ENCODE measurements at regions not wholly inside any gene's neighbourhood (a gene's known extent, or its start where the extent isn't known, plus 50 kb on each side); places are given as distances from the start of the nearest gene placed in this dataset.

- no peak overlapping the region for H3K27ac ChIP-seq (ENCODE audit: low read depth, low read length)
- no peaks in the 10 kb centered on the region for H3K36me3 ChIP-seq (ENCODE audit: control insufficient read depth, insufficient read depth, low read length)
- no peak overlapping the region for H3K9ac ChIP-seq (ENCODE audit: low read length)
- no peaks in the 10 kb centered on the region for H3K4me1 ChIP-seq (ENCODE audit: control insufficient read depth, insufficient read depth, low read length)
- H3K27me3 ChIP-seq (ENCODE audit: control insufficient read depth, insufficient read depth, low read length): no peaks in the 10 kb centered on the region
- no peak overlapping the region for H3K4me3 ChIP-seq (ENCODE audit: low read length)
These were observed 264.7 kb upstream of the CCNG1 start for GRCh38 chr5:163172540-163173338.

DNA sequence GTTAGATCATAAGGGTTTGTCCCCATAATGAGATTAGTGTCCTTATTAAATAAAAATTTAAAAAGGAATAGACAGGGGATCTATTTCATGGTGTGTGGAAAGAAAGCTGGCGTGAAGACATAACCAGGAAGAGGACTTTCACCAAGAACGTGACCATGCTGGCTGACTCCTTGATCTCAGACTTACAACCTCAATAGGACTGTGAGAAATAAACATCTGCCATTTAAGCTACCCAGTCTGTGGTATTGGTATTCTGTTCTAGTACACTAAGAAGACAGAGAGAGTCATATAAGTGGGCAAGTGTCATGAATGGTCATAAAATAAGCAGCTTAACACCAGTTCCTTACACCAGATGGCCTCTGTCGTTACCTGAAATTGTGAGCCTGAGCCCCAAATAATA is 259.4 kb upstream of the CCNG1 start:
- H3K27ac ChIP-seq (ENCODE audit: low read depth, low read length): no peak overlapping the region
- H3K9ac ChIP-seq (ENCODE audit: low read length): no peak overlapping the region
- no peaks in the 10 kb centered on the region for H3K36me3 ChIP-seq (ENCODE audit: control insufficient read depth, insufficient read depth, low read length)
- H3K27me3 ChIP-seq (ENCODE audit: control insufficient read depth, insufficient read depth, low read length): no peaks in the 10 kb centered on the region
- H3K4me1 ChIP-seq (ENCODE audit: control insufficient read depth, insufficient read depth, low read length): no peaks in the 10 kb centered on the region
- no peak overlapping the region for H3K4me3 ChIP-seq (ENCODE audit: low read length)

GRCh38 chr5:163185315-163185714 is 252.1 kb upstream of the CCNG1 start:
- Histone ChIP-seq H3K4me3 (ENCODE audit: low read length) (no peak overlapping the region), H3K9ac (ENCODE audit: low read length) (no peak overlapping the region), H3K36me3 (ENCODE audit: control insufficient read depth, insufficient read depth, low read length) (no peaks in the 10 kb centered on the region), H3K4me1 (ENCODE audit: control insufficient read depth, insufficient read depth, low read length) (no peaks in the 10 kb centered on the region), H3K27me3 (ENCODE audit: control insufficient read depth, insufficient read depth, low read length) (no peaks in the 10 kb centered on the region), H3K27ac (ENCODE audit: low read depth, low read length) (no peak overlapping the region)

GRCh38 chr5:163189023-163189553 is 248.3 kb upstream of the CCNG1 start:
- Histone ChIP-seq H3K4me1 (ENCODE audit: control insufficient read depth, insufficient read depth, low read length) (no peaks in the 10 kb centered on the region), H3K4me3 (ENCODE audit: low read length) (no peak overlapping the region), H3K27ac (ENCODE audit: low read depth, low read length) (no peak overlapping the region), H3K36me3 (ENCODE audit: control insufficient read depth, insufficient read depth, low read length) (no peaks in the 10 kb centered on the region), H3K9ac (ENCODE audit: low read length) (no peak overlapping the region), H3K27me3 (ENCODE audit: control insufficient read depth, insufficient read depth, low read length) (no peaks in the 10 kb centered on the region)

- Histone ChIP-seq H3K4me1 (ENCODE audit: control insufficient read depth, insufficient read depth, low read length) (no peaks in the 10 kb centered on the region), H3K4me3 (ENCODE audit: low read length) (no peak overlapping the region), H3K9ac (ENCODE audit: low read length) (no peak overlapping the region), H3K27me3 (ENCODE audit: control insufficient read depth, insufficient read depth, low read length) (no peaks in the 10 kb centered on the region), H3K36me3 (ENCODE audit: control insufficient read depth, insufficient read depth, low read length) (no peaks in the 10 kb centered on the region), H3K27ac (ENCODE audit: low read depth, low read length) (no peak overlapping the region)
These were observed 247.1 kb upstream of the CCNG1 start for GRCh38 chr5:163190283-163190682.

DNA sequence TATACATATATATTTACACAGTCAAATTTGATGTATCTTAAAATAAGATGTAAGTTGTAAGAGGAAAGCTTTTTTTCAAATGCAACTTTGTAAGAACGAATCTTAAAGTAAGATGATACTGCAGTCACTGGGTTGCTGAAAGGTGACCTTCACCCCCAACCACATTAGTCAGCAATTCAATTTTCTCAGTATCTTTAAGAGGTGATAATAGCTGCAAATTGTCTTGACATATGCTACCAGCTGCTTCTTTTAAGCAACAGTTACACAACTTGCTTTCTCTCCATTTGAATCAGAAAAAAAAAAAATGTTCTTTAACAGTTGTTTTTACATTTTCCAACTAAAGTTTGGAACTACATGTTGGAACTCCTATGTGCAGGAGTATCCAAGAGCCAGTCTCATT is 246.6 kb upstream of the CCNG1 start:
- Histone ChIP-seq H3K27me3 (ENCODE audit: control insufficient read depth, insufficient read depth, low read length) (no peaks in the 10 kb centered on the region), H3K36me3 (ENCODE audit: control insufficient read depth, insufficient read depth, low read length) (no peaks in the 10 kb centered on the region), H3K27ac (ENCODE audit: low read depth, low read length) (no peak overlapping the region), H3K4me1 (ENCODE audit: control insufficient read depth, insufficient read depth, low read length) (no peaks in the 10 kb centered on the region), H3K4me3 (ENCODE audit: low read length) (no peak overlapping the region), H3K9ac (ENCODE audit: low read length) (no peak overlapping the region)

DNA sequence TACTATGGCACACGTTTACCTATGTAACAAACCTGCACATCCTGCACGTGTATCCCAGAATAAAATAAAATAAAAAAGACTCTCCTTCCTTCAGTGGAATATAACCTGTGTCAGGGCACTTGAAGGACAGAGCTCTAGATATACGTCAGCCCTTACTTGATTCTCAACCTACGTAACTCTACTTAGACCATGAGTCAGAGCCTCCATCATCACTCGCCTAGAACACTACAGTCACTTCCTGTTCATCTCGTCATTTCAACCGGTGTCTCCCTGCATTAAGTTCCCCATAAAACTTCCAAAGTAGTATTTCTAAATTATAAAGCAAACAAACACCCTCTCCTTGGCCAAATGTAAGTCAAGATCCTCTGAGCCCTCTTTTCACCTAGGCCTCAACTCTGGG is 243.5 kb upstream of the CCNG1 start:
- Histone ChIP-seq H3K27me3 (ENCODE audit: control insufficient read depth, insufficient read depth, low read length) (no peaks in the 10 kb centered on the region), H3K9ac (ENCODE audit: low read length) (no peak overlapping the region), H3K4me1 (ENCODE audit: control insufficient read depth, insufficient read depth, low read length) (no peaks in the 10 kb centered on the region), H3K27ac (ENCODE audit: low read depth, low read length) (no peak overlapping the region), H3K4me3 (ENCODE audit: low read length) (no peak overlapping the region), H3K36me3 (ENCODE audit: control insufficient read depth, insufficient read depth, low read length) (no peaks in the 10 kb centered on the region)

DNA sequence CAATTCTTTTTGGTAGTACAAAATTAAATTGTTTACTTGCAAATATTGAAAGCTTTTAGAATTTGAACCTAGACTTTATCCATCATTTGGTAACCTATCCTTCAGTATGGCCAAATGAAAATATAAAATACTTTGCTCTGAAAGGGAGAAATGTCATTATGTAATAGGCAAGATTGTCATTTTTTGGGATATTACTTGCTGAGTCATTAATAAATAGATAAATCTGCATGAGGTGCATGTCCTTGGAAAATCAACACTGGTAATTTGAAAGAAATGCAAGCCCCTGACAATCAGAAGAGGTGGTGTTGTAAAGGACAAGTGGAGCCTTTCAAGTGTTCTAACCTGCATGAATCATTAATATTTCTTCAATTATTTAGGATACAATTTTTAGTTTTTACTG is 231.8 kb upstream of the CCNG1 start:
- Histone ChIP-seq H3K9ac (ENCODE audit: low read length) (no peak overlapping the region), H3K27ac (ENCODE audit: low read depth, low read length) (no peak overlapping the region), H3K4me3 (ENCODE audit: low read length) (no peak overlapping the region), H3K36me3 (ENCODE audit: control insufficient read depth, insufficient read depth, low read length) (no peaks in the 10 kb centered on the region), H3K4me1 (ENCODE audit: control insufficient read depth, insufficient read depth, low read length) (no peaks in the 10 kb centered on the region), H3K27me3 (ENCODE audit: control insufficient read depth, insufficient read depth, low read length) (no peaks in the 10 kb centered on the region)

DNA sequence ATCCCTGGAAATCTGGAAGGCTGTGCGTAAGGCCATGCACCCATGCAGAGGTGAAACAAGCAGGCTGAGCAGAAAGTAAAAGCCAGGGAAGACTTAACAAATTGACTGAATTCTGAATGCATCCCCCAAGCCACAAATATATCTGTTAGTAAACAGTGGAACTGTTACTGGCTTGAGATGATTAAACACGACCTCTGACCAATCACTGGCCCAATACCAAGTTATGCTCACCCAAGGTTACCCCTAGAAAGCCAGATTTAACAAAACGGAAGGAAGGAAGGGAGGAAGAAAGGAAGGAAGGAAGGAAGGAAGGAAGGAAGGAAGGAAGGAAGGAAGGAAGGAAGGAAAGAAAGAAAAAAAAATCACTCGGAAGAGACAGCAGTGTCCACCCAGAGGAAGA is 215.8 kb upstream of the CCNG1 start:
- no peak overlapping the region for H3K4me3 ChIP-seq (ENCODE audit: low read length)
- H3K27me3 ChIP-seq (ENCODE audit: control insufficient read depth, insufficient read depth, low read length): no peaks in the 10 kb centered on the region
- H3K36me3 ChIP-seq (ENCODE audit: control insufficient read depth, insufficient read depth, low read length): no peaks in the 10 kb centered on the region
- H3K27ac ChIP-seq (ENCODE audit: low read depth, low read length): no peak overlapping the region
- no peak overlapping the region for H3K9ac ChIP-seq (ENCODE audit: low read length)
- H3K4me1 ChIP-seq (ENCODE audit: control insufficient read depth, insufficient read depth, low read length): no peaks in the 10 kb centered on the region

- Histone ChIP-seq H3K27me3 (ENCODE audit: control insufficient read depth, insufficient read depth, low read length) (no peaks in the 10 kb centered on the region), H3K4me1 (ENCODE audit: control insufficient read depth, insufficient read depth, low read length) (no peaks in the 10 kb centered on the region), H3K36me3 (ENCODE audit: control insufficient read depth, insufficient read depth, low read length) (no peaks in the 10 kb centered on the region), H3K4me3 (ENCODE audit: low read length) (no peak overlapping the region), H3K9ac (ENCODE audit: low read length) (no peak overlapping the region), H3K27ac (ENCODE audit: low read depth, low read length) (no peak overlapping the region)
These were observed 214.4 kb upstream of the CCNG1 start for GRCh38 chr5:163222982-163223381.

DNA sequence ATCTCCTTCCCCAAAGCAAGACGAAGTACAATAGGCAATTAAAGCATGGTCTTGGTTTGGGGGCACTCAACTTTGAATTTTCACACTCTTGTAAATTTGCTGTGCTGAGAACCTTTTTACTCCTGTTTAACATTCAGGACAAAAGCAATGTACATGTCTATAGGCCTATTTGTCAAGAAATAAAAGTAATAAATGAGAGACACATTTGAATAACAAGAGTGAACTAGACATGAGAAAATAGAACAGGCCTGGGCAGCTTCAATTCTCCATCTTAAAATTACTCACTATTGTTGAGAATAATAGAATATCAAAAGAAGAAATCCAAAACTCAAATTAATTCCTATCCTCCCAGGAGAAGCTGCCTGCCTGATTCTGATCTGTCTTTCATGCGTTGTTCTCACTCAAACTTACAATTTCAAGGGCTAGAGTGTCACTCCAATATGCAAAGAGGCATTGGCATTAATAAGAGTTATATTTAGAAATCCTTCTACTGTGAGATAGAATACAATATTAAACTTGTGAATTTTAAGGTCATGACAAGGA is 192.9 kb upstream of the CCNG1 start:
- no peaks in the 10 kb centered on the region for H3K4me1 ChIP-seq (ENCODE audit: control insufficient read depth, insufficient read depth, low read length)
- no peak overlapping the region for H3K4me3 ChIP-seq (ENCODE audit: low read length)
- H3K36me3 ChIP-seq (ENCODE audit: control insufficient read depth, insufficient read depth, low read length): no peaks in the 10 kb centered on the region
- H3K9ac ChIP-seq (ENCODE audit: low read length): no peak overlapping the region
- no peaks in the 10 kb centered on the region for H3K27me3 ChIP-seq (ENCODE audit: control insufficient read depth, insufficient read depth, low read length)
- no peak overlapping the region for H3K27ac ChIP-seq (ENCODE audit: low read depth, low read length)

DNA sequence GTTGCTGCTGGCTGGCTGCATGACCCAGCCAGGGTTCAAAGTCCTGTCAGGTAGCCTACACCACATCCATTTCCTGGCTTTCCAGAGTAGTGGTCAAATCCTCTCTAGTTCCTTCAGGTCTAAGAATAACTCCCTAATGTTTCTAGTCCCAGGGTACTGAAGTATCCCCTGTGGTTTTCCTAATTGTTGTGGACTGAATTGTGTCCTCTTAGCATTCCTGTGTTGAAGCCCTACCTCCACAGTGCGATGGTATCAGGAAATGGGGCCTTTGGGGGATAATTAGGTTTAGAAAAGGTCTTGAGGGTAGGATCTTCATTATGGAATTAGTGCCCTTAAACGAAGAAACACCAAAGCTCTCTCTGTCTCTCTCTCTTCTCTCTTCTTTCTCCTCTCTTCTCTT is 191.8 kb upstream of the CCNG1 start:
- Histone ChIP-seq H3K4me3 (ENCODE audit: low read length) (no peak overlapping the region), H3K27ac (ENCODE audit: low read depth, low read length) (no peak overlapping the region), H3K4me1 (ENCODE audit: control insufficient read depth, insufficient read depth, low read length) (no peaks in the 10 kb centered on the region), H3K27me3 (ENCODE audit: control insufficient read depth, insufficient read depth, low read length) (no peaks in the 10 kb centered on the region), H3K36me3 (ENCODE audit: control insufficient read depth, insufficient read depth, low read length) (no peaks in the 10 kb centered on the region), H3K9ac (ENCODE audit: low read length) (no peak overlapping the region)

- Histone ChIP-seq H3K27me3 (ENCODE audit: control insufficient read depth, insufficient read depth, low read length) (no peaks in the 10 kb centered on the region), H3K4me3 (ENCODE audit: low read length) (no peak overlapping the region), H3K4me1 (ENCODE audit: control insufficient read depth, insufficient read depth, low read length) (no peaks in the 10 kb centered on the region), H3K36me3 (ENCODE audit: control insufficient read depth, insufficient read depth, low read length) (no peaks in the 10 kb centered on the region), H3K9ac (ENCODE audit: low read length) (no peak overlapping the region), H3K27ac (ENCODE audit: low read depth, low read length) (no peak overlapping the region)
These were observed 189.1 kb upstream of the CCNG1 start for GRCh38 chr5:163248333-163248732.
